HCT116 (cell line): ENCODE measurements at regions not wholly inside any gene's neighbourhood (a gene's known extent, or its start where the extent isn't known, plus 50 kb on each side); places are given as distances from the start of the nearest gene placed in this dataset.

Source experiments
- ATAC-seq: fragments of 200-7000 bp; cut with Tn5 transposase; 2 replicates; pipeline ENCODE4 v1.9.1; 2020; ENCODE audit warnings: mild to moderate bottlenecking, moderate library complexity
- BruUV-seq: library from RNA; stranded (reverse); fragments of 400-500 nt; replicated peaks from 2 replicates; lab custom pipeline; 2021; lab: Mats Ljungman, UMichigan
- CTCF ChIA-PET: fragments of 300-600 bp; sonication (Branson Sonifier 250); formaldehyde crosslinking; loops from one replicate; lab custom pipeline; 2021; ENCODE audit warnings: antibody characterized with exemption; lab: Charles Lee
- POLR2A ChIA-PET: fragments of 300-600, 350-600 bp; sonication (Branson Sonifier 250); formaldehyde crosslinking; loops from one replicate; lab custom pipeline; 2021; ENCODE audit warnings: antibody characterized with exemption; lab: Charles Lee
- RAD21 ChIA-PET, 2 experiments: fragments of 300-600 bp; sonication (Branson Sonifier 250); formaldehyde crosslinking; loops; one replicate each; lab custom pipeline; 2023; ENCODE audit warnings: low total read pairs in 2 of 2; ENCODE audit not compliant: uncharacterized antibody in 2 of 2, unreplicated experiment in 2 of 2, low non-redundant PET in 1 of 2; lab: Charles Lee
- DNase-seq: peaks from one replicate; pipeline ENCODE4 v3.0.0-alpha.2; 2010; ENCODE audit warnings: low read depth, low spot score
- H2AFZ ChIP-seq: fragments of 200-600 bp; shearing (Covaris generic), sonication (generic); 2 replicates; pipeline ENCODE4 v1.6.1; 2017; ENCODE audit warnings: low read depth, mixed run types, mixed read lengths, antibody characterized with exemption, low read length; ENCODE audit not compliant: poor library complexity, severe bottlenecking
- H3K27ac ChIP-seq: 2 replicates; pipeline ENCODE4 v1.5.1; 2012; ENCODE audit warnings: low read depth, low read length
- H3K27me3 ChIP-seq: fragments of 200-600 bp; sonication (generic); 2 replicates; pipeline ENCODE4 v1.6.1; 2016; ENCODE audit warnings: mixed run types, low read length, mixed read lengths; ENCODE audit not compliant: insufficient read depth
- H3K36me3 ChIP-seq, 2 experiments: fragments of 200-500 bp in 1 of 2; fragments of 200-600 bp in 1 of 2; sonication (Bioruptor generic) in 1 of 2; sonication (generic) in 1 of 2; 2 replicates each; pipeline versions ENCODE4 v1.5.1 to v1.6.1; 2014 to 2016; ENCODE audit warnings: low read length in 2 of 2, inconsistent platforms in 1 of 2, mixed read lengths in 1 of 2, mixed run types in 1 of 2; ENCODE audit not compliant: insufficient read depth in 2 of 2, control insufficient read depth in 1 of 2
- H3K4me1 ChIP-seq, 2 experiments: fragments of 200-600 bp in 1 of 2; sonication (generic) in 1 of 2; 2 replicates each; pipeline versions ENCODE4 v1.5.1 to v1.6.1; 2012 to 2017; ENCODE audit warnings: low read length in 2 of 2, inconsistent platforms in 1 of 2, mild to moderate bottlenecking in 1 of 2, mixed read lengths in 1 of 2, mixed run types in 1 of 2, moderate library complexity in 1 of 2; ENCODE audit not compliant: insufficient read depth in 2 of 2, control insufficient read depth in 1 of 2
- H3K4me2 ChIP-seq: fragments of 200-600 bp; sonication (generic); 2 replicates; pipeline ENCODE4 v1.6.1; 2017; ENCODE audit warnings: mixed run types, low read length, mixed read lengths
- H3K4me3 ChIP-seq, 2 experiments: fragments of 200-600 bp in 1 of 2; sonication (generic) in 1 of 2; replicated peaks in 1 of 2; 2 replicates each; pipeline ENCODE4 v1.5.1; 2011 to 2016; ENCODE audit warnings: low read length in 2 of 2, control low read depth in 1 of 2, low read depth in 1 of 2, mild to moderate bottlenecking in 1 of 2, mixed read lengths in 1 of 2, mixed run types in 1 of 2
- H3K79me2 ChIP-seq: fragments of 200-600 bp; sonication (generic); 2 replicates; pipeline ENCODE4 v1.6.1; 2017; ENCODE audit warnings: mild to moderate bottlenecking, mixed run types, low read length, moderate library complexity, mixed read lengths; ENCODE audit not compliant: insufficient read depth
- H3K9ac ChIP-seq: fragments of 200-600 bp; sonication (generic); 2 replicates; pipeline ENCODE4 v1.6.1; 2016; ENCODE audit warnings: low read length, mixed read lengths
- H3K9me2 ChIP-seq: fragments of 200-600 bp; sonication (generic), shearing (Covaris generic); 2 replicates; pipeline ENCODE4 v1.6.1; 2017; ENCODE audit warnings: mixed run types, mild to moderate bottlenecking, moderate library complexity; ENCODE audit not compliant: insufficient read depth
- H3K9me3 ChIP-seq, 2 experiments: fragments of 200-500 bp in 1 of 2; fragments of 200-600 bp in 1 of 2; sonication (Bioruptor generic) in 1 of 2; sonication (generic) in 1 of 2; 2 replicates each; pipeline ENCODE4 v1.6.1; 2014 to 2017; ENCODE audit warnings: low read length in 2 of 2, mixed read lengths in 2 of 2, inconsistent platforms in 1 of 2, low read depth in 1 of 2, mild to moderate bottlenecking in 1 of 2, mixed run types in 1 of 2, moderate library complexity in 1 of 2; ENCODE audit not compliant: control insufficient read depth in 1 of 2, insufficient read depth in 1 of 2
- H4K20me1 ChIP-seq: fragments of 200-600 bp; sonication (generic), shearing (Covaris generic); 2 replicates; pipeline ENCODE4 v1.6.1; 2017; ENCODE audit warnings: mixed run types, mild to moderate bottlenecking, moderate library complexity; ENCODE audit not compliant: insufficient read depth
- CEBPB ChIP-seq: IDR thresholded peaks from 2 replicates; pipeline ENCODE4 v1.6.1; 2012; ENCODE audit warnings: low read depth
- EZH2 ChIP-seq: fragments of 200-600 bp; sonication (generic); IDR thresholded peaks from 2 replicates; pipeline ENCODE4 v1.6.1; 2017; ENCODE audit warnings: antibody characterized with exemption, mixed run types
- POLR2AphosphoS5 ChIP-seq: IDR thresholded peaks from 2 replicates; pipeline ENCODE4 v1.6.1; 2011; ENCODE audit warnings: mild to moderate bottlenecking, low read depth, low read length, moderate library complexity
- SP1 ChIP-seq: IDR thresholded peaks from 2 replicates; pipeline ENCODE4 v1.6.1; 2012; ENCODE audit warnings: low read depth
- SRF ChIP-seq: IDR thresholded peaks from 2 replicates; pipeline ENCODE4 v1.6.1; 2012; ENCODE audit warnings: low read depth
- ZFX ChIP-seq: fragments of 450-650 bp; IDR thresholded peaks from 2 replicates; pipeline ENCODE4 v1.6.1; 2017
- ZNF274 ChIP-seq: fragments of 200-500 bp; sonication (Bioruptor generic); IDR thresholded peaks from 2 replicates; pipeline ENCODE4 v1.6.1; 2014; ENCODE audit warnings: mild to moderate bottlenecking, low read depth, low read length, inconsistent platforms
- intact Hi-C: fragments of 100-400 bp; cut with micrococcal nuclease; formaldehyde crosslinking; loops from 2 replicates; pipeline ENCODE4 v1.10.0; 2022
- TF ChIP-seq, protein P1 (sequence below): IDR thresholded peaks from 2 replicates; pipeline ENCODE4 v1.6.1; 2012; ENCODE audit warnings: low read depth
- TF ChIP-seq, protein P2 (sequence below): IDR thresholded peaks from 2 replicates; pipeline ENCODE4 v1.6.1; 2012
- TF ChIP-seq, protein P3 (sequence below): IDR thresholded peaks from 2 replicates; pipeline ENCODE4 v1.6.1; 2012

DNA sequence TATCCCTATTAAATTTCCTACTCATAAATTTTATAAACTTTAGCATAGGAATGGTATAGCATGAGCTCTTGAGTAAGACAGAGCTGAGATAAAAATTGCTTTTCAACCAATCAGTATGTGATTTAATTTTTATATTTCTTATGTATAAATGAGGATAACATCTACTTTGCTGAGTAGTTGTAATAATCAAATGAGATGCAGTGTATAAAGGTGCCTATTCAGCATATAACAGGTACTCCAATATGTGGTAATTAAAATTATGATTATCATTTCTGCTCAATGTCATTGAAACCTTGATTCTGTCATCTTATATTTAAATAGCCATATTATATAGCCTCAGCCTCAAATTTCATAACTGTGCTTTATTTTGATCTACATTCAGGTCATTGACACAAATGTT is 700.4 kb upstream of the SLC8A1 start:
- no peaks in the 10 kb centered on the region for H3K79me2 ChIP-seq
- CTCF ChIA-PET: no interaction called here
- BruUV-seq: no TSS peak
- no peak overlapping the region for H3K4me3 ChIP-seq
- no peaks in the 10 kb centered on the region for H4K20me1 ChIP-seq
- ATAC-seq (no peak), DNase-seq (no peak)
- peaks cover 4 to 7% of the 10 kb centered on the region in 2 experiments; a peak in 2 of 4 replicates for H3K9me3 ChIP-seq
- TF ChIP-seq SP1 (no peak), POLR2AphosphoS5 (no peak), EZH2 (no peak), ZNF274 (no peak), CEBPB (no peak), SRF (no peak), ZFX (no peak)
- TF ChIP-seq, protein P1, sequence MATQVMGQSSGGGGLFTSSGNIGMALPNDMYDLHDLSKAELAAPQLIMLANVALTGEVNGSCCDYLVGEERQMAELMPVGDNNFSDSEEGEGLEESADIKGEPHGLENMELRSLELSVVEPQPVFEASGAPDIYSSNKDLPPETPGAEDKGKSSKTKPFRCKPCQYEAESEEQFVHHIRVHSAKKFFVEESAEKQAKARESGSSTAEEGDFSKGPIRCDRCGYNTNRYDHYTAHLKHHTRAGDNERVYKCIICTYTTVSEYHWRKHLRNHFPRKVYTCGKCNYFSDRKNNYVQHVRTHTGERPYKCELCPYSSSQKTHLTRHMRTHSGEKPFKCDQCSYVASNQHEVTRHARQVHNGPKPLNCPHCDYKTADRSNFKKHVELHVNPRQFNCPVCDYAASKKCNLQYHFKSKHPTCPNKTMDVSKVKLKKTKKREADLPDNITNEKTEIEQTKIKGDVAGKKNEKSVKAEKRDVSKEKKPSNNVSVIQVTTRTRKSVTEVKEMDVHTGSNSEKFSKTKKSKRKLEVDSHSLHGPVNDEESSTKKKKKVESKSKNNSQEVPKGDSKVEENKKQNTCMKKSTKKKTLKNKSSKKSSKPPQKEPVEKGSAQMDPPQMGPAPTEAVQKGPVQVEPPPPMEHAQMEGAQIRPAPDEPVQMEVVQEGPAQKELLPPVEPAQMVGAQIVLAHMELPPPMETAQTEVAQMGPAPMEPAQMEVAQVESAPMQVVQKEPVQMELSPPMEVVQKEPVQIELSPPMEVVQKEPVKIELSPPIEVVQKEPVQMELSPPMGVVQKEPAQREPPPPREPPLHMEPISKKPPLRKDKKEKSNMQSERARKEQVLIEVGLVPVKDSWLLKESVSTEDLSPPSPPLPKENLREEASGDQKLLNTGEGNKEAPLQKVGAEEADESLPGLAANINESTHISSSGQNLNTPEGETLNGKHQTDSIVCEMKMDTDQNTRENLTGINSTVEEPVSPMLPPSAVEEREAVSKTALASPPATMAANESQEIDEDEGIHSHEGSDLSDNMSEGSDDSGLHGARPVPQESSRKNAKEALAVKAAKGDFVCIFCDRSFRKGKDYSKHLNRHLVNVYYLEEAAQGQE: no peak
- TF ChIP-seq, protein P2, sequence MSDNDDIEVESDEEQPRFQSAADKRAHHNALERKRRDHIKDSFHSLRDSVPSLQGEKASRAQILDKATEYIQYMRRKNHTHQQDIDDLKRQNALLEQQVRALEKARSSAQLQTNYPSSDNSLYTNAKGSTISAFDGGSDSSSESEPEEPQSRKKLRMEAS: no peak
- TF ChIP-seq, protein P3, sequence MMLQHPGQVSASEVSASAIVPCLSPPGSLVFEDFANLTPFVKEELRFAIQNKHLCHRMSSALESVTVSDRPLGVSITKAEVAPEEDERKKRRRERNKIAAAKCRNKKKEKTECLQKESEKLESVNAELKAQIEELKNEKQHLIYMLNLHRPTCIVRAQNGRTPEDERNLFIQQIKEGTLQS: no peak
- no peak overlapping the region for H3K9ac ChIP-seq
- RAD21 ChIA-PET: no interaction called here
- intact Hi-C loops: no loop called here
- no peaks in the 10 kb centered on the region for H3K27me3 ChIP-seq
- H3K4me1 ChIP-seq: no peaks in the 10 kb centered on the region
- no peak overlapping the region for H3K27ac ChIP-seq
- no peak overlapping the region for H2AFZ ChIP-seq
- H3K9me2 ChIP-seq: no peaks in the 10 kb centered on the region
- POLR2A ChIA-PET: no interaction called here
- no peaks in the 10 kb centered on the region for H3K36me3 ChIP-seq
- H3K4me2 ChIP-seq: no peak overlapping the region
